Gastrocnemius medialis (tissue), 4 donors: ENCODE measurements at regions not wholly inside any gene's neighbourhood (a gene's known extent, or its start where the extent isn't known, plus 50 kb on each side); places are given as distances from the start of the nearest gene placed in this dataset.

Experiments used
- ATAC-seq, 2 donors: fragments of 150-250 bp; one replicate each; pipeline ENCODE4 v1.9.1; 2016
- DNase-seq, 2 donors: peaks; one replicate each; pipeline ENCODE4 v3.0.0-alpha.2; 2019
- H3K27ac ChIP-seq, 4 donors: fragments of 200-600 bp; sonication (generic); 1 replicate in 1 of 4; 2 replicates in 3 of 4; pipeline ENCODE4 v1.5.1; 2016 to 2018; ENCODE audit warnings: mild to moderate bottlenecking in 2 of 4, moderate library complexity in 1 of 4
- H3K27me3 ChIP-seq, 3 donors: fragments of 200-600 bp; sonication (generic) in 2 of 3; 1 replicate in 1 of 3; 2 replicates in 2 of 3; pipeline versions ENCODE4 v1.5.1 to v1.6.0; 2016 to 2019; ENCODE audit warnings: mild to moderate bottlenecking in 1 of 3, moderate library complexity in 1 of 3
- H3K36me3 ChIP-seq, 2 donors: fragments of 200-600 bp; sonication (generic) in 1 of 2; one replicate each; pipeline ENCODE4 v1.5.1; 2017 to 2018
- H3K4me1 ChIP-seq, 2 donors: fragments of 200-600 bp; sonication (generic) in 1 of 2; one replicate each; pipeline ENCODE4 v1.5.1; 2016 to 2017; ENCODE audit warnings: mild to moderate bottlenecking in 2 of 2
- H3K4me3 ChIP-seq, 4 donors: fragments of 200-600 bp; sonication (generic) in 3 of 4; 1 replicate in 1 of 4; 2 replicates in 3 of 4; pipeline ENCODE4 v1.5.1; 2016 to 2019; ENCODE audit warnings: mild to moderate bottlenecking in 2 of 4
- H3K9me3 ChIP-seq, 3 donors: fragments of 200-600 bp; sonication (generic) in 2 of 3; 1 replicate in 1 of 3; 2 replicates in 2 of 3; pipeline ENCODE4 v1.5.1; 2016 to 2019
- CTCF ChIP-seq, 5 experiments: fragments of 450-650 bp in 3 of 5; fragments of 200-600 bp in 2 of 5; sonication (generic) in 2 of 5; IDR thresholded peaks in 4 of 5; conservative IDR thresholded peaks in 1 of 5; 1 replicate in 4 of 5; 2 replicates in 1 of 5; pipeline ENCODE4 v1.5.1; 2016 to 2019; ENCODE audit warnings: antibody characterized with exemption in 5 of 5, mild to moderate bottlenecking in 3 of 5, moderate library complexity in 3 of 5
- POLR2A ChIP-seq, 2 donors: fragments of 450-650 bp; IDR thresholded peaks; one replicate each; pipeline ENCODE4 v1.6.1; 2017; ENCODE audit warnings: antibody characterized with exemption in 2 of 2, mild to moderate bottlenecking in 2 of 2, moderate library complexity in 2 of 2
- in situ Hi-C, 4 donors: fragments of 200-750 bp; cut with MboI; loops; one replicate each; pipeline versions ENCODE4 v1.15.0 to v1.8.0; 2017; ENCODE audit warnings: low sequenced_read_pairs in 4 of 4
- intact Hi-C: fragments of 100-400 bp; cut with DNase I; formaldehyde crosslinking; loops from one replicate; pipeline ENCODE4 v1.15.1; 2023; ENCODE audit warnings: low total_unique reads

- TF ChIP-seq POLR2A (IDR thresholded peaks at IDR 0.05), result no peak
- no peak for TF ChIP-seq CTCF (IDR thresholded peaks at IDR 0.05 in 4 of 5, conservative IDR thresholded peaks at IDR 0.05 in 1 of 5)
- in situ Hi-C loops (no loop called here), intact Hi-C loops (no loop called here)
- Histone ChIP-seq H3K4me3 (no peak overlapping the region), H3K9me3 (no peaks in the 10 kb centered on the region), H3K27ac (no peak overlapping the region), H3K36me3 (no peaks in the 10 kb centered on the region), H3K27me3 (no peaks in the 10 kb centered on the region), H3K4me1 (no peaks in the 10 kb centered on the region)
- ATAC-seq (no peak), DNase-seq (no peak)
Observed at GRCh38 chr2:37554687-37555086, 116.8 kb downstream of the CDC42EP3 start.

GRCh38 chr2:37555457-37555856 is 116.0 kb downstream of the CDC42EP3 start:
- no peaks in the 10 kb centered on the region for H3K9me3 ChIP-seq
- DNase-seq, result no peak
- H3K4me3 ChIP-seq, result no peak overlapping the region
- in situ Hi-C loops (no loop called here), intact Hi-C loops (no loop called here)
- TF ChIP-seq POLR2A (IDR thresholded peaks at IDR 0.05) (no peak), CTCF (IDR thresholded peaks at IDR 0.05 in 4 of 5, conservative IDR thresholded peaks at IDR 0.05 in 1 of 5) (no peak)
- no peaks in the 10 kb centered on the region for H3K27me3 ChIP-seq
- no peak for ATAC-seq
- no peaks in the 10 kb centered on the region for H3K36me3 ChIP-seq
- H3K4me1 ChIP-seq, result no peaks in the 10 kb centered on the region
- no peak overlapping the region for H3K27ac ChIP-seq

DNA sequence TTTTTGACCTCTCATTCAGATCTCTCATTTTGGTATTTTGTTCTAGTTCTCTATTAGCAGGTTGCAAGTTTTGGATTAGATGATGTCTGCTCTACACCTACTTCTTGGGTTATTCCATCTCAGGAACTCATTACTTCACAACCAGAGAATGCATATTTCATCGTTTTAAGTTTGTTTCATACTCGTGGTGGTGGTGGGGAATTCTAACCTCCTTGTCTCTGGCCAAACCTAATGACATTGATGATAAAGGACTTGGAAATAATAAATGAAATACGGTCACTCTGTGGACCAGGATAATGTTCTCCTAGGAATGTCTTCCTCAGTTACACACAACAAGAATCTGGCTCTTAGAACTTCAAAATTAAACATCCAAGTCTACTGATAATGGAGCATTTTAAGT is 115.2 kb downstream of the CDC42EP3 start:
- H3K4me3 ChIP-seq, result no peak overlapping the region
- no peaks in the 10 kb centered on the region for H3K36me3 ChIP-seq
- intact Hi-C loops (no loop called here), in situ Hi-C loops (no loop called here)
- DNase-seq (no peak), ATAC-seq (no peak)
- no peak for TF ChIP-seq POLR2A (IDR thresholded peaks at IDR 0.05)
- no peak for TF ChIP-seq CTCF (IDR thresholded peaks at IDR 0.05 in 4 of 5, conservative IDR thresholded peaks at IDR 0.05 in 1 of 5)
- no peak overlapping the region for H3K27ac ChIP-seq
- no peaks in the 10 kb centered on the region for H3K9me3 ChIP-seq
- peaks cover under 1 to 5% of the 10 kb centered on the region in 2 donors for H3K4me1 ChIP-seq
- H3K27me3 ChIP-seq, result no peaks in the 10 kb centered on the region

DNA sequence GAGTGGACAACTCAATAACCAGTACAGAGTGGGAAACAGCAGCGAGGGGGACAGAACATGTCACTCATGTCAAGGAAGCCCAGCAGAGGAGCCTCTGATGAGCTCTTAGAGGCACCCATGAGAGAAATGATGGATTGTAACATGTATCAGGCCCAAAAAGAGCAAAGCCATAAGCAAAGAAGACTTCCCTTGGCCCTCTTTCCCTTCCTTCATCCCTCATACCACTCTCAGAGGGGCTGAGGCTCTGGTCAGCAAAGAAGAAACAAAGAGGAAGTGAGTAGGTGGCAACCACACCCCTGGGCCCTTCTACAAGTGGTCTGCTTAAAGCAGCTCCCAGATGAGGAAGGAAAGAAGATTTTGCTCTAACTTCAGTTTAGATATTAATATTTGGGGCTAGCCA is 112.8 kb downstream of the CDC42EP3 start:
- intact Hi-C loops, result no loop called here

More for the DNA sequence above, 112.8 kb downstream of the CDC42EP3 start:
- Histone ChIP-seq H3K36me3 (no peaks in the 10 kb centered on the region), H3K4me3 (no peak overlapping the region), H3K9me3 (no peaks in the 10 kb centered on the region), H3K27me3 (no peaks in the 10 kb centered on the region), H3K4me1 (peaks cover 6 to 8% of the 10 kb centered on the region in 2 donors), H3K27ac (no peak overlapping the region)
- DNase-seq, result peak in 1 of 2 donors; percentile 40
- no peak for ATAC-seq
- TF ChIP-seq POLR2A (IDR thresholded peaks at IDR 0.05) (no peak), CTCF (IDR thresholded peaks at IDR 0.05 in 4 of 5, conservative IDR thresholded peaks at IDR 0.05 in 1 of 5) (no peak)
- in situ Hi-C loops, result no loop called here
